Right ventricle myocardium inferior (tissue), 1 donor: ENCODE measurements at regions not wholly inside any gene's neighbourhood (a gene's known extent, or its start where the extent isn't known, plus 50 kb on each side); places are given as distances from the start of the nearest gene placed in this dataset.
"Not testable (repeated sequence)": the region's sequence is repeated elsewhere in the genome, so short reads cannot be mapped to it uniquely, and the experiment has no call there.

Source experiments
- ATAC-seq: fragments of 200-7000 bp; cut with Tn5 transposase; one replicate; pipeline ENCODE4 v1.9.1; 2020; ENCODE audit warnings: mild to moderate bottlenecking, moderate library complexity
- DNase-seq: peaks from one replicate; pipeline ENCODE4 v3.0.0; 2021; ENCODE audit errors: missing footprints
- intact Hi-C: fragments of 100-400 bp; cut with DNase I; formaldehyde crosslinking; loops from one replicate; pipeline ENCODE4 v1.11.0; 2022
- donor health status: DM: no; HTN: yes; CAD: no; lungs with severe emphysema.

DNA sequence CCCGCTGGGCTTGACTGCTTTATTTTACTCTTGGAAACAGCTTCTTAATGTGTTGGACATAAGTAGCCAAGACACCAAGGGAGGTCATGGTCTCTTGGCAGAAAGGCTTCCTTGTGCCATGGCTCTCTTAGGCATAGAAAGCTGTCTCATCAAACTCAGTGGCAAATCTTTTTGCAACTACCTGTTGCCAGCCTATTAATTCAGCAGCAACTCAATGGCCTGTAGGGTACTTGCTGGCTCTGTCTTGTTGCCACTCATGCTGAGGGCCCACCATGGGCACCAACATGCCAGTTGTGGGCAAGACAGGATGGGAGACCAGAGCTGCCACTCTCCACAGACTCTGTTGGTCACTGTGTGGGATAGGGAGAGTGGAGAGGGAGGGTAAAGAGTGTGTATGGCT is 1209.4 kb downstream of the UQCRFS1 start:
- intact Hi-C loops = no loop called here
- DNase-seq (no peak), ATAC-seq (no peak)

DNA sequence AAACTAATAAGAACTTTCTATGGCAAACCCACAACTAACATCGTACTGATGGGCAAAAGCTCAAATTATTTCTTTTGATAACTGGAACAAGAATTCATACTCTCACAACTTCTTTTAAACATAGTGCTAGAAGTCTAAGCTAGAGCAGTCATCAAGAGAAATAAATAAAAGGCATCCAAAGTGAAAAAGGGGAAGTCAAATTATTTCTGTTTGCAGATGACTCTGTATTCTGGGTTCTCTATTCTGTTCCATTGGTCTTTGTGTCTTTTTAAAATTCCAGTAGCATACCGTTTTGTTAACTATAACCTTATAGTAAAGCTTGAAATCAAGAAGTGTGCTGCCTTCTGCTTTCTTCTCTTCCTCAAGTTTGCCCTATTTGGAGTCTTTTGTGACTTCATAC is 1215.9 kb downstream of the UQCRFS1 start:
- intact Hi-C loops = no loop called here
- no peak for DNase-seq
- ATAC-seq = no peak

DNA sequence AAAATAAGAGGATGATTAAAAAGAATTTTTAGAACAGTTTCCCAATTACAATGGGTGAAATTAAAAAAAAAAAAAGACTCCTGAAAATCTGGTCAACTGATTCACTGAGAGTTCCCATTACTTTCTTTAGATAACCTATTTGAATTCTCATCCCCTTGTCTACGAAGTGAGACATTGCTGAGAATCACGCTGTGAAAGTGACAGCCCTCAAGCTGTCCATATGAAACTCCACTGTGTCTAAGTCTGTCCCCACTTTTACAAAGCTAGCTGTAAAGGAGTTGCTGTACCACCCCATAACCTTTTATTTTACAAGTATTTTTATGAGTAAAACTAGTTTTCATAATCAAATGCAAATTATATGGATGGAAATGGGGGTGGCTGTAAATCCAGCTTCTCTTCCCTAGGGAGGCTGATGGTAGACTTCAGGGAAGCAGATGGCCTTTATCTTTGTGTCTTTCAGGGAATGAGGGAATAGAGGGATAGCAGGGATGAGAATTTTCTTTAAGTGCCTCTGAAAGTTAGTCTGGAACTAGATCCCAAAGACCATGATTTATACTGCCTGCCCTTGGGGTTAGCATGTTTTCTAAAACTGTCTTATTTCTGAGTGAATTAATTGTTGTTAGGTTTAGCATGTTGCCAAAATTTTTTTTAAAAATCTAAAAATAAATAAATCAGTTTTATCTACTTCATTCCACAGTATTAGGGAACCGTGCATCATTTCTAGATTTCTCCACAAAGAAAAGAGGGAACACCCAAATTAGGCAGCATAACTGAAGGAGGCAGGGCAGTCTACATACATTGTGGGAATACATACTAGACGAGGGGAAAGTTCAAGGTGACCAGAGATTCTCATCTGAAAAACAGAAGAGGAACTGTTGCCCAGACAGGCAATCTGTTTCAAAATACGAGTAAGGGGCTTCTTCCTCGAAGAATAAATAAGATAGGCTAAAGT is 1219.1 kb downstream of the UQCRFS1 start:
- intact Hi-C loops = no loop called here
- ATAC-seq (no peak), DNase-seq (no peak)

DNA sequence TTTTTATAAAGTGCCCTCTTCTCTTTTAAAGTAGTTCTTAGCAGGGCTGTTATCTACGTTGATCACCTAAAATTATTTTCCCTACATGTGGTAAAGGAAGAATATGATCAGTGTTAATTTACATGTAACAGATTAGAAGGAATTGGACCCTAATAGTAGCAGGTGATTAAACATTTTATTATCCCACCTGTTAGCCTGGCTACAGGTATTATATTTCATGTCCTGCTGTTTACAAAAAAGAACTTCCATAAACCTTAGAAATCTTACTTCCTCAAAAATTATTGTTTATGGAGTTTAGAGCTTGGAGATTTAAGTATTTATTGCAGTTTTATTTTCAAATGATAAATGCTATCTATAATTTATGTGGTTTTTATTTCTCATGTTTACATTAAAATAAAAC is 1226.7 kb downstream of the UQCRFS1 start:
- no peak for ATAC-seq
- DNase-seq = no peak
- intact Hi-C loops = no loop called here

DNA sequence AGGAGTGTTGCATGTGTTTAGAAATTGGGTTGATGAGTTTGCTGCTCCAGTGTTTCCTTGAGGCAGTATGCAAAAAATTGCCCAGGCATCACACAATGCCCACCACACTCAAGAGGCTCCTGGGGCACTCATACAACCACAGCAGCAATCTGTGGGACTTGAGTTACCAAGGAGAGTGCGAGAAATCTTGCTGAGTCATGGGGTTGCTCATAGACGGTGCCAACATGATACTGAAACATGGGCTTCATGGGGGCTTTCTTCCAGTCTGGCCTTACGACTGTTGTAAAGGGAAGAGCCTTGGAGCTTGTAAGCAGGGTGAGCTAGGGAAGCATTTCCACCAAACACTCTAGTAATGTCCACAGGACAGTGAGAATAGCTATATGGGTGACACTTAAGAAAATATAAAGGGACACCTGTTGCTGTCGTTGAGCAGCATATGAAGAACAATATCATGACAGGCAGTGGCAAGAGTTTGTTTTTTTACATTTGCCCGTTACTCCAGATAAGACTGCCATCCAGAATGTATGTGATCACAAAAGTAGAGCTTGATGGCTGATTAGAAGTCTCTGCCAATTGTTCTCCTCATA is 1237.4 kb downstream of the UQCRFS1 start:
- DNase-seq (no peak), ATAC-seq (no peak)
- intact Hi-C loops = loop anchor here (2.0 kb wide), 1 partner anchor 349 kb away; no protein-coding TSS in a partner anchor

DNA sequence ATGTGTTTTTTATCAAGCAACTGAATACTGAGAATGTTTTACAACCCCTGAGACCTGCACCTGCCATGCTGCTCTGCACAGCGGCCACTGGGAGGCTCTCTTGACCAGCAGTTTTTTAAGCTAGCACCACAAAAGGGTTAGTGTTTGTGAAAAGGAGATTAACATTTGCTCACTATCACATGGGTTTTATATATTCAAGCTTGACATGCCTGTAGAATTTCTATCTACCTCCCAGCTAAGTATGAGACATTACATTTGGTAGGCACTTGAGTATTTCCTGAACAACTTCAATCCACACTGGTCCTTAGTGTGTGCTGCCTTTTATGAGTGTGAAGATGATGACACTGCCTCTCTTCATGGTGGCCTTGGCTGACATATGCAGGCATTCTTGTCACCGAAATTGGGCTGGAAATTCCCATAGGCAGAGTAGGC is 1238.9 kb downstream of the UQCRFS1 start:
- no peak for ATAC-seq
- intact Hi-C loops = loop anchor here (2.0 to 5.0 kb wide), 2 partner anchors 351 to 738 kb away; no protein-coding TSS in a partner anchor
- DNase-seq = no peak

DNA sequence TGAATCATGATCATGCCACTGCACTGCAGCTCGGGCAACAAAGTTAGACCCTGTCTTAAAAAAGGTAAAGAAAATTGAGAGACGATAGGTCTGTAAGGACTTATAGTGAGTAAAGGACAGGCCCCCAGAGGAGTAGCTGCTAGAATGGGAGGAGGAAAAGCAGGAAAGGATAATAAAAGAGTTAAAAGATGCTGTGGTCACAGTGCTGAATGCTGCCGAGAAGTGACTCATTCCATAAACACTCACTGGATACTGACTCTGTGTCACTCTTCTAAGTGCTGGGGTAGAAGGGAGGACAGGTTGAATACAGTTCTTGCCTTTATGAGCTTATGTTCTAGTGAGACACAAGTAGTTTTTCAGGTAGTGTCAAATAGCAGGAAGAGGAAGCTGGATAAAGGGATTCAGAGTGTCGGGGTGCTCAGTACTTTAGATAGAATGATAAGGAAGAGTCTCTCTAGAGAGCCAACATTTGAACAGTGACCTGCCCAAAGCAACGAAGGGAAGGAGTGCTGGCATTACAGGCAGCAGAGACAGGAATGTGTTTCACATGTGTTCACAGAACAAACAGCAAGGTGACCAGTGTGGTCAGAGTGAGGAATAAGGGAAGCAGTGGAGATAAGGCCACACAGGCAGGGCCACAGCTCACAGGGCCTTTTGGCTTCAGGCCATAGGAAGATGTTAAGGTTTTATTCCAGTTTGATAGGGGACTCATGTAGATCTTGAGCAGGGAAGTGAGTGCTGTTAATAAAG is 1240.5 kb downstream of the UQCRFS1 start:
- no peak for ATAC-seq
- intact Hi-C loops = loop anchor here (5.0 kb wide), 1 partner anchor 740 kb away; no protein-coding TSS in a partner anchor
- no peak for DNase-seq

DNA sequence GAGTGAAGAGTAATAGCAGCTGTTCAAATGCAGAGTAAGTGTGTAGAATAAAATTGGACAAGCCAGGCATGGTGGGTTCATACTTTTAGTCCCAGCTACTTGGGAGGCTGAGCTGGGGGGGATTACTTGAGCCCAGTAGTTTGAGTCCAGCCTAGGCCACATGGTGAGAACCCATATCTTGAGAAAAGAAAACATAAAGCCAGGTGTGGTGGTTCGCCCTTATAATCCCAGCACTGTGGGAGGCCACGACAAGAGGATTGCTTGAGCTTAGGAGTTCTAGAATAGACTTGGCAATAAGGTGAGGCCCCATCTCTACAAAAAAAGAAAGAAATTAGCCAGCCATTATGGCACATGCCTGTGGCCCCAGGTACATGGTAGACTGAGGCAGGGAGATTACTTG is 1241.1 kb downstream of the UQCRFS1 start:
- intact Hi-C loops = loop anchor here (5.0 kb wide), 1 partner anchor 740 kb away; no protein-coding TSS in a partner anchor
- DNase-seq (no peak), ATAC-seq (no peak)

DNA sequence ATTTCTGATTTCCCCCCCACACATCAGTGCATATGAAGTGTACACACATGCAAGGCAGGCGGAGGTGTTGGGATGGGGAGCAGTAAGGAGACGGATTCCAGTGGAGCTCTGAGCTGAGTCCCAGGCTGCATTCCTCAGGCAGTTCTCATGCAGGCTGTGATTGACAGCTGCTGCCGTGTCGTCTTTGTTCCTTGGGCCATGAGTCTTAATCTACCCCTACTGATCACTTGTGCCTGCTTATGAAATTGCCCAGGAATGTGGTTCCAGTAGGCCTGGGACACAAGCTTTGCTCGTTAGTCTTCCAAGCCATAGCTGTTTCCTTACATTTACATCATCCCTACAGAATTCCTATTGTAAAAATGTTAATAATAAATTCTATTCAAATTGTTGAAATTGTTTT is 1241.9 kb downstream of the UQCRFS1 start:
- DNase-seq = no peak
- intact Hi-C loops = loop anchor here (5.0 kb wide), 1 partner anchor 741 kb away; no protein-coding TSS in a partner anchor
- ATAC-seq = no peak

DNA sequence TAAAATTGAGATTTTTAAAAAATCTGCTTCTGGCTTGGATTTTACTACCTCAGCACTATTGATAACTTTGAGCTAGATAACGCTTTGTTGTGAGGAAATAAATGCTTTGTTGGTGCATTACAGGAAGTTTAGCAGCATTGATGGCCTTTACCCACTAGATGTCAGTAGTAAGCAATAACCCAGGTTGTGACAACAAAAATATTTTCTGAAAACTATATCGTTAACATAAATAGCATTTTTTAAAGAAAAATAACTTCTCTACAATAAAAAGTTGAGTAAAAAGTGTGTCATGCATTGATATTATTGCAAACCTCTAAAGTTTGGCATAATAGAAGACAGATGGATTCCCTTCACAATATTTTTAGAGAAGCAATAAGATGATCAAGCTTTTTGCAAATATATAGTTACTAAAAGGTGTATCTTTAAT is 1246.5 kb downstream of the UQCRFS1 start:
- ATAC-seq = no peak
- intact Hi-C loops = loop anchor here (10.0 kb wide), 1 partner anchor 908 kb away; no protein-coding TSS in a partner anchor
- DNase-seq = no peak

DNA sequence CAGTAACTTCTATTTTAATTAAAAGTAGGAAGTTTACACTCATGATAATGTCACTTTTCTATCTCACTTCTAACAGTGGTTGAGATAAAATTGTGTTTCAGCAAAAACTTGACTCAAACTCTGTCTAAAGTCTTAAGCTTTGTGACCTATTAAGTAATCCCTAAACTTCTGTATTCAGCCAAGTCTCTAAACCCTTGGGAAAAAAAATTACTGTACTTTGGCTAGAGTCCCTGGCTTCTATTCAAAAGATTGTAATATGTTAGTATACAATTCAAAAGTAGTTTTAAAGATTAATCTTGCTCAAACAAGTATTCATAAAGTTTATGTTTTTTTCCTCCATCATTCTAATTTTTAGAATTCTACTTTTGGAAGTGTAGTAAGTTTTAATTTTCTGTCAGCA is 1248.8 kb downstream of the UQCRFS1 start:
- DNase-seq (no peak), ATAC-seq (no peak)
- intact Hi-C loops = loop anchor here (10.0 kb wide), 1 partner anchor 911 kb away; no protein-coding TSS in a partner anchor

DNA sequence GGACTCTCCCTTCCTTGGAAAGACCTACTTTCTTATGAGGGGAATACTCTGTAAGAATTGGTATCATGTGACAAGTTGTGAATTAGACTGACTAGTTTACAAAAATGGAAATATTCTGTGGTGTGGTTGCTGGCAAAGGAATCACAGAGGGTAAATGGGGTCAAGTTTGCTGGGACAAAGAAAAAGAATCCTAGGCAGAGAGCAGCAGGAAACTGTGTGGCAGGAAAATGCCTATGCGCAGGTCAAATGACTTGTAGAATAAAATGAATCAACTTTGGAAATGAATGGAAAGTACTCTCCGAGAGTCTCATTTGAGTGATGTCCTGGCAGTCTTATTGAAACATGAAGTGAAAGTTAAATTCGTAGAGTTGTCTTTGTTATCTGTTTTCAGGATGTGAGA is 1250.7 kb downstream of the UQCRFS1 start:
- ATAC-seq (no peak), DNase-seq (no peak)
- intact Hi-C loops = loop anchor here (10.0 kb wide), 1 partner anchor 913 kb away; no protein-coding TSS in a partner anchor

DNA sequence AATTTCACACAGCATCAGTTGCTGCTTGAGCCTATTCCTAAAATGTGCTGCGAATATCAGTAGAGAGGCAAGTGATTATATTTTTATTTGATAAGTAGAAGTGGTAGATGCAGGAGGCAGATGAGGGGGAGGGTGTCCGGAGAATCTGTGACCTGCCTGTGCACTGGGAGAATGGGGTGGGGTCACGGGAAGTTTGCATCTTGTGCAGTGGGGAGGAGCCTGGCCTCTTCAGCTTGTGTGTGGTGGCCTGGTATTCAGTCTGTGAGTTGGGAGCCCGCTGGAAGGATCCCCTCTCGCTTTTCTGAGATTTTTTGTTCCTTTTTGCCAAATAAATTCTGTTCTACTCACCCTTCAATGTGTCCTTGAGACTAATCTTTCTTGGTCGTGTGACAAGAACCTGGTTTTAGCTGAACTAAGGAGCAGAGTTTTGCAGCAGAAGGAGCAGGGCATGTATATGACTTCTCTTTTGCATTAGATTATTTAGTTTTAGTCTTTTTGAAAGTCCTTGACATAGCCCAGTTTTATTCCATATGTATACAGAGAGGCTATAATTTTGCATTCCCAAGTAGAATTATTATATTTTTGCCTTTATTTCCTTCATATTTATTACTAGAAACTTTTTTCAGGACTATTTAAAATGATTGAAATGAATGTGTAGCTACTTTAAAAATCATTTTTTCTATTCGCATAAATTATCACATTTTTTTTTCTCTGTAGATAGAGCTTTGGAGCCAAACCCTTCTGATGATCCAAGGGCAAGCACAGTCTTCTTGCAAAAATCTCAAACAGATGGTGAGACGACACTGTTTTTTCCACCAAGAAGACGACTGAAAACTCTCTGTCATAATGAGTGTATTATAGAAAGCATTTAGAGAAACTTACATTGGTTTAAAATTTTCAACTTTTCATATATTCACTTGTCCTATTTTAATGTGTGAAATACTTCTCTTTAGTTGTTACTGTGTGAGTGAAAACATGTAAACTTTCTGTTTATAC is 1257.2 kb downstream of the UQCRFS1 start:
- intact Hi-C loops = no loop called here
- DNase-seq (no peak), ATAC-seq (no peak)

DNA sequence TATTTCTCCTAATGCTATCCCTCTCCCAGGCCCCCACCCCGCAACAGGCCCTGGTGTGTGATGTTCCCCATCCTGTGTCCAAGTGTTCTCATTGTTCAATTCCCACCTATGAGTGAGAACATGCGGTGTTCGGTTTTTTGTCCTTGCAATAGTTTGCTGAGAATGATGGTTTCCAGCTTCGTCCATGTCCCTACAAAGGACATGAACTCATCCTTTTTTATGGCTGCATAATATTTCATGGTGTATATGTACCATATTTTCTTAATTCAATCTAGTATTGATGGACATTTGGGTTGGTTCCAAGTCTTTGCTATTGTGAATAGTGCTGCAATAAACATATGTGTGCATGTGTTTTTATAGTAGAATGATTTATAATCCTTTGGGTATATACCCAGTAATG is 1270.3 kb downstream of the UQCRFS1 start:
- DNase-seq, ATAC-seq, intact Hi-C loops: not testable (repeated sequence)

DNA sequence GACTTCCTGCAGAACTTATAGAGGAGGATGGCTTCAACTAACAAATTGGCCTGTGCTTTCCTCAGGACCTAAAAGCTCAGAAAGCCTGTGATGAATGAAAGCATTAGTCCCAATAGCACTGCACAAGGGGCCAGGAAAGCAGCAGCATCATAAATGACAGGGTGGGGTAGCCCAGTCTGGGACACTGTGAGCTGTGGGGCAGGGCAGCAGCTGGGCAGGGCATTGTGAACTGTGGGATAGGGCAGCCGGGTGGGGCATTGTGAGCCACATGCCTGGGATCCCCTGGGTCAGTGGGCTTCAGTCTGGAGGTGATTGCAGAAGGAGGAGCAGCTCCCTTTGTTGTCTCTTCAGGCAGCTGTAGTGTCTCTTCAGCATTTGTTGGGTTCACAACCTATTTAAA is 1276.8 kb downstream of the UQCRFS1 start:
- ATAC-seq (no peak), DNase-seq (no peak)
- intact Hi-C loops = no loop called here

DNA sequence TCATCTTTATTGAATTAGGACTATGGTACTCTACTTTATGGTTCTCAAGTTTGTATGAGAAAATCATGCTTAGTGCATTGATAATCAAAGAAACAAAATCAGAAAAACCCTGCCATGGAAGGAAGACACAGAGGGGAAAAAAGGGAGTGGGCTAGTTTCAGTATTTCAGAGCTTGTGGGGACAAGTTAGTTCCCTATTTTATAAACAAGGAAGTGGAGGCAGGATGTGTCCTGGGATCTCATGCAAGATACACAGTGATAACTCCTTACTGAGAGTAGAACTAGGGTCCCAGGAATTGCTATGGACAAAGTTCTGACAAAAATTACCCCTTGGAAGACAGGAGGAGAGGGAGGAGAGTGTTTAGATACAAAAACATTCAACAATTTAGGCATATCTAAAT is 1277.3 kb downstream of the UQCRFS1 start:
- DNase-seq = no peak
- ATAC-seq = no peak
- intact Hi-C loops = no loop called here

DNA sequence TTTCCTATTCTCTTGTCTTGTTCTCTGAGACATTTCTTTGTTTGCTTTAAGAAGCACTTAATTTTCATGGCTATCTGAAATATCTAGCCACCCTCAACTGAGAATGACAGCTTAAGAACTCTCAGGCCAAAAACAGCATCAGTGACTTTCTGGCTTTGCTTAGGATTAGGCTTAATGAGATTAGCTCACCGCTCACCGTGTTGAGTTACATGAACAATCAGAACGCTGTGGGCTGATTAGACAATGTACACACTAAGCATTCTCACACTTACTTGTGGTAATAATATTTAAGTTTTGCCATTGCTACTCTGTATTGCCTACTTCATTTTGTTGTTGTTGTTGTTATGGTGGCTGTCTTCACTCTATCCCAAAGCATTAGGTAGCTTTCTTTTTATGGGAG is 1283.6 kb downstream of the UQCRFS1 start:
- ATAC-seq (no peak), DNase-seq (no peak)
- intact Hi-C loops = no loop called here

DNA sequence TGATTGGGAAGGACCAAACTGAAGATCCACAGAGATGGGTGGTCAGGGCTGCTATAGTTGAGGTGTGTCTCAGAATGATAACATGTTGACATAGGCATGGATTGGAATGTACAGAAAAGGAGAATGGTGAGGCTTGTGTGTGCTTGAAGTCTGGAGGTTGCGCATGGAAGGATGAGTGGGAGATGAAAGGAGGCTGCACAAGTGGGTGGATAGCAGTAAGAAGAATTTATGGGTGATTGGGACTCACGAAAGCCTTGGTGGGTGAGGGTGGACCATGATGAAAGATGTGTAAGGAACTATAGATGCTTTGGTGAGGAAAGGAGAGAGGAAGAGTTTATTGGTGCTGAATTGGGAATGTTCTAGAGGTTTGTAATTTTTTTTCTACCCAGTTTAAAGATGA is 1287.7 kb downstream of the UQCRFS1 start:
- intact Hi-C loops = no loop called here

More for the DNA sequence above, 1287.7 kb downstream of the UQCRFS1 start:
- ATAC-seq (no peak), DNase-seq (no peak)
